ENCODE measurements at regions not wholly inside any gene's neighbourhood (a gene's known extent, or its start where the extent isn't known, plus 50 kb on each side); places are given as distances from the start of the nearest gene placed in this dataset.
A peak's percentile ranks its signal among the peaks of the same experiment; 100 is the strongest.

DNA sequence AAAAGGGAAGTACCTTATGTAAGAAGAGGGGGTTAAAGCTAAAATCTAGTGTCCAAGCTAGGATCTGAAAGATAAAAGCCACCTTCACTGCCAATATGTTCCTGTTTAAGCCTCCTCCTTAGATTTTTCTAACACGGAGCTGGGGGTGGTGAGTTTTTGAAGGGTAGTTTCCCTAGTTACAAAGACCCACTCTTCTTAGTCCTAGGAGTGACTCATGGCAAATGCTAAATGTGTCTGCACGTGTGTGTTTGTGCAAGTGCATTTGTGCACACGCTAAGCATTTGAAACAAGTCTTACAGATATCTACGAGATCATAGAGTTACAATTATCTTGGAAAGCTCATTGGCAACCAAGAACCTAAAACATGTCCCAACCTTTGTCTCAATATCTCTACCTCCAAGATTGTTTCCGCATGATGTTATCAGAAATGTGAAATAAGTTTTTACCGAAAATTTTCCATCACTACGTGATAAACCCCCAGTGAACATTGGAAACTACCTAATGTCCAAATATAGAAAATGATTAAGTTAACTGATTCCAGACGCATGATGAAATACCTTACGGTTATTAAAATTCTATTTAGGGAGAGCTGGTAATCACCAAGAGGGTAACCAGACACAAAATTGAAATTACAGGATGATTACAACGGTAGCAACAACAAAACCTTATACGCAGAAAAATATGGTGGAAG lies 78.0 kb upstream of the HRH2 start:
- DNase-seq (ENCODE audit: low read depth) = no peak

DNA sequence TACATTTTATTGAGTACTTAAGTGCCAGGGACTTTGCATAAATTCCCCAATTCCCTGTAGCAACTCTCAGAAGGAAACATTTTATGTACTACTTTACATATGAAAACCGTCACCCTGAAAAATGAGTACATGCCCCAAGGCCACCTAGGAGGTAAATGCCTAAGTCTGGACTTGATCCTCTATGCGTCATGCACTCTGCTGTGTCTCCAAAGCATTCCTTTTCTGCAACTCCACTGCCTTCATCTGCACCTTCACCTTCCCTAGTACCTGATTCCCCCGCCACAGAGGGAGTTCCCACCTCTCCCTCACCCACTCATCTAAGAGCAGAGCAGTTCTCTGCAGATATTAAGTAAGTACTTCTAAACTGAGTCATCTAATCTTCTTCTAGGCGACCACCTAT lies 75.2 kb upstream of the HRH2 start:
- DNase-seq (ENCODE audit: low read depth) = no peak

DNA sequence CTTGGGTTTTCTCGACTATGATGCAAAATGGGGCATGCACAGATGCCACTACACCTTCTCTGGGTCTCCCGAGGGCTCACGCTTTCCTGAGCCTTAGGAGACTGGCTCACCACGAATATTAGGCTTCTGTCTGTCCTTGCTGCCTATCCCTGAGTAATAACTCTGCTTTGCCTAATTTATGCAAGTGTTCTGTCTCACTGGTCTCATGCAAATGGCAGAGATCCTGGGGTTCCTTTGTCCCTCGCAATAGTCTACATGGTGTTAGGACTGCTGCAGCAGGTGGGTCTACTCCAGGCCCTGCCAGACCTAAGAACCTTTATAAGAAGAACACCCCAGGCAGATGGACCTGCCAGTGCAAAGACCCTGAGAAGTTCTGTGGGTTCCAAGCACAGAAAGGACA lies 72.3 kb upstream of the HRH2 start:
- DNase-seq (ENCODE audit: low read depth) = no peak

DNA sequence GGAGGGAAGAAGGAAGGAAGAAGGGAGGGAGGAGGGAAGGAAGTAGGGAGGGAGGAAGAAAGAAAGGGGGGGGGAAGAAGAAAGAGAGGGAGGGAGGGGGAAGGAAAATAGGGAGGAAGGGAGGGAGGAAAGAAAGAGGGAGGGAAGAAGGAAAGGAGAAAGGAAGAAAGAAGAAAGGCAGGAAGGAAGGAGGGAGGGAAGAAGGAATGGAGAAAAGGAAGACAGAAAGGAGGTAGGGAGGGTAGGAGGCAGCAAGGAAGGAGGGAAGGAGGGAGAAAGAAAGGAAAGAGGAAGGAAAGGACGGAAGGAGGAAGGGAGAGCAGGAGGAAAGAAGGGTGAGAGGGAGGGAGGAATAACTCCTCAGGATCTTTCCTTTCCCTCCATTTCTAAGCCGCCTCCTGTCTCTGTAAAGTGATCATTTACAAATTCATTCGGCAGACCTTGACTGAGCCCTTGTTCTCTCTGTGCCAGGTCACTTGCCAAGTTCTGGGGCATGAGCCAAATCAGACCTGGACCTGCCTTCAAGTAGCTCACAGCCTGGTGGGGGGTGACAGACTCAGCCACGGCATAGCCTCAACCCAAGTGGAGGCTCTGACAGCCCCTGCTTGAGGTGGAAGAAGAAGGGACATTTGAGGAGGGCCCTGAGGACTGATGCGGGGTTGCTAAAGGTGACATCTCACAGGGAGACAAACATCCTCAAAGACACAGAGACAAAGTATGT lies 69.0 kb upstream of the HRH2 start:
- no peak for DNase-seq (ENCODE audit: low read depth)

DNA sequence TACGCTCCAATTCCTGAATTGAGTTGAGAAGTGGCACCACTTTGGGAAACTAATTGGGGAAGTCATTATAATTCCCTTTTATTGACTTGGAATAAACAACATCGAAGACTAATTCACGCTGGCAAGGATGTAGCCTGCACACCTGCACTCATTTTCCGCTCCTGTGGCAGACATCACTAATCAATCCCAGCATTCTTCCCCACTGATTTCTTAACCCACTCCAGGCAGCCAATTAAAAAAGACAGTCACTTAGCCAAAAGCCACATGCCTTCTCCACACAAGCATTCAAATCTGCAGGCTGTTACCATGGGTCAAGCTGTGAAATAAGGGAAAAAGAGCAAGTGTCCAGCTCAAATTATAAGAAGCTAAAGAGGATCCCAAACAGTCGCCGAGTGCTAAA lies 68.2 kb upstream of the HRH2 start:
- no peak for DNase-seq (ENCODE audit: low read depth)

DNA sequence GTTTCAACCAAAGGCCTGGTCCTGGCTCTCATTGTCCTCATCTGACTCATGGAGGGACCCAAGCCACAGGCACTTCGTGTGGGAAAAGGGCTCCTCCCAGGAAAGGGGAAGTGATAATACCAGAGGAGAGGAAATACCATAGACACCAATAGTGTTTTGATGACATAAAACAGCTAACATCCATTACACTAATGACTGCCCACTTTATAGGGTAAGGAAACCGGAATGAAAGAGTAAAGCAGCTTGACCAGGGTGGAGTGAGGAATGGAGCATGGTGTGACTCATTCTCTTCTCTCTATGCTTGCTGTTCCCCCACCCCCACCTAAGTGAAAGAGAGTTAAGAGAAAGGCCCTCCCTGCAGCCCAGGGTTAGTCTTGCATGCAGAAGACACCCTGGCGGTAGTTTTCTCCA lies 67.4 kb upstream of the HRH2 start:
- peak; percentile 98 for DNase-seq (ENCODE audit: low read depth)

DNA sequence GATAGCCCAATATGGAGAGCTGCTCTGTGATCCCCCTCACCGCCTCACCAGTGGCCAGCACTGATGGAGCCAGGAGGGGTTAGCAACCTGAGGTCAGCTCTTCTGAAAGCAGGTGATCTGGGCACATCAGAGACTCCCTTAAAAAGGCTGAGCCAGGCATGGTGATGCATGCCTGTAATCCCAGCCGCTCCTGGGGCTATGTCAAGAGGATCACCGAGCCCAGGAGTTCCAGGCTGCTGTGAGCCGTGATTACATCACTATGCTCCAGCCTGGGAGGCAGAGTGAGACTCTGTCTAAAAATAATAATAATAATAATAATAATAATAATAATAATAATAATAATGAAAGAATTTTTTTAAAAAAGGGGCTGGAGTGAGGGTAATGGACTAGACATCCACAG lies 66.6 kb upstream of the HRH2 start:
- DNase-seq (ENCODE audit: low read depth) = no peak

DNA sequence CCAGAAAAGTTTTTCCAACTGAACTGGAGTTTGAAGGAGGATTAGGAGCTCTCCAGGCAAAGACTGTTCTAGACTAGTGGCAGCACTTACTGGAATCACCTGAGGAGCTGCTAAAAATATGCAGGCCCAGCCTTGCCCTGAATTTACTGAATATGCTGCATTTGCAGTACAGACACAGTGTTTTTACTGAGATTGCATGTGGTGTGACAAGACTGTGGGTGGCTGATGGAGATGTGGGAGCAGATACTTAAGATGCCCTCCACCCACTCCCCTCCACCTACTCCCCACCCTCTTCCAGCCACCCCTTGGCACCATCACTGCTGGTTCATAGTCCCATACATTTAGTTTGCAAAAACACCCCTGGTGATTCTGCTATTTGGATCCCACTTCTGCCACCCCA lies 64.1 kb upstream of the HRH2 start:
- no peak for DNase-seq (ENCODE audit: low read depth)

DNA sequence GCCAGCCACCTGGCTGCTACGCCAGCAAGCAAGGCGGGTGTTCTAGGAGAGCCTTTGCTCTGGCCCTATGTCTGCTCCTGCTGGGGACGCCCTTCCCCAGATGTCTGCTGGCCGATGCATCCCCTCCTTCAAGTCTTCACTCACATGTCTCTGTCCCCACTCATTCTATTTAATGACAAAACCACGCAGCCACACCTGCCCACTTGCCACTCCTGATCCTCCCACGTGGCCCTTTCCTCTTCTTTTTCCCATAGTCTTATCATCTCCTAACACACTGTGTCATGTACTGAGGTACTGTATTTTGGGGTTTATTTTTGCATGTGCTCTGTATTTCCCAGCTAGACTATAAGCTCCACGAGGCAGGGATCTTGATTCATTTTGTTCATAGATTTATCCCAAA lies 62.0 kb upstream of the HRH2 start:
- no peak for DNase-seq (ENCODE audit: low read depth)

DNA sequence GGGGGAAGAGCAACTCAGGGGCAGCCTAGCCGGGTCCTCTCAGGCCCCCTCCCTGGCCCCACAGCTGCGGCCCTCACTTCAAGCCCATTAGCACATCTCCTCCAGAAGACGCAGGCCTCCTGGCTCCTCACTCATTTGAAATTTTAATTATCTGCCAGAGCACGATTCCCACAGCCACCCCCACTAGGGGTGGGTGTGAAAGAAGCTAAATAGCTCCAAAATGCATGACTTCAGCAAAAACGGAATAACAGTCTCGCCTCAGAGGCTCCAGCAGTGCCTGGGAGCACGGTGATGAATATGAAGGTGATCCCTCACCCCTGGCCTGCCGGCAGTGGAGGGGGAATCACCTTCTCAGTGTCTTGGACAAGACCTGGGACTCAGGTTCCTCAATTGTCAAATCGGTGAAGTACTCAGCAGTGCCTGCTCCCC lies 61.1 kb upstream of the HRH2 start:
- no peak for DNase-seq (ENCODE audit: low read depth)

DNA sequence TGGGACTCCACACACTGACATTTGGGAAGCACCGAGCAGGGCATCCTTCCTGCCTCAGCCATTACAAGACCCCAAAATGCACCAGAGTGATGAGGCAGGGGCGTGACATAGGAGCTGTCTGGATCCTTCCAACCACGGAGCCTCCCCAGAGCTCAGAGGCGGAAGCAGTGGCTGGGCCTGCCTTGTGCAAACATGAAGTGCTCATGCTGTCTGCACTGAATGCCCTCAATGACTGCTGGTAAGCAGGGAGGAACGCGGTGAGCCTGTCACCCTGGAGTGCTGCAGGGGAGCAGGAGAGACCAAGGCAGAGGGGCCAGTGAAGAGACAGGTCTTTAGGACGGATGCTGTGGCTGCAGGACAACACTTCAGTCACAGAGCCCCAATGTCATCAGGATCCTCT lies 60.2 kb upstream of the HRH2 start:
- no peak for DNase-seq (ENCODE audit: low read depth)

DNA sequence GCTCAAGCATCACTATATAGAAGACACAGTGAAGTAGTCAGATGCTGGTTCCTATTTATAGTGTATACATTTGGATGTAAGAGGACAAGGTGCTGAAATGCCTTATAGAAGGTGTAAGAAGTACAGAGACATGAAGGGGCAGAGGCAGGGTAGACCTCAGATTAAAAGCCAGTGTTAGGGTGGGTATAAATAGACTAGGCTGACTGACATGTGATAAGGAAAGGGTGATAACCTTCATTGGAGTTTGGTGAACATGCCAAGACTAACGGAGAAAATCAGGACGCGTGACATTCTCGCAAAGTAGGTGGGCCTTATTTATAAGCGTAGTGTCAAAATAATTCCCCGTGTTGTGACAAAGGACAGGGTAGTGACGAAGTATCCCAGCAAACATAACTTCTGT lies 59.1 kb upstream of the HRH2 start:
- no peak for DNase-seq (ENCODE audit: low read depth)

DNA sequence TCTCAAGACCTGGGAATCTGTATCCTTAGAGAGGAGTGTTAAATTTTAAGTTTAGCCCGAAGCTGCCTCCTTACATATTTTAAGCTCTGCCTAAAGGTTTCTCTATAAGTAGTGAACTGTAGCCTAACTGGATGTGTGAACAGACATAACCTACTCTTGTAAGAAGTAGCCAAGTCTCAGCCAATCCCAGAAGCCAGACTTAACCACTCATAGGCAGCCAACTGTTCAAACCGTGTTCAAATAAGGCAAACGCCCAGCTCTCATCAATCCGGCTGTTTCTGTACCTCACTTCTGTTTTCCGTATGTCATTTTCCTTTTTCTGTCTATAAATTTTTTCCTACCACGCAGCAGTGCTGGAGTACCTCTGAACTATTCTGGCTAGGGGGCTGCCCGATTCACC lies 58.7 kb upstream of the HRH2 start:
- DNase-seq (ENCODE audit: low read depth) = no peak

DNA sequence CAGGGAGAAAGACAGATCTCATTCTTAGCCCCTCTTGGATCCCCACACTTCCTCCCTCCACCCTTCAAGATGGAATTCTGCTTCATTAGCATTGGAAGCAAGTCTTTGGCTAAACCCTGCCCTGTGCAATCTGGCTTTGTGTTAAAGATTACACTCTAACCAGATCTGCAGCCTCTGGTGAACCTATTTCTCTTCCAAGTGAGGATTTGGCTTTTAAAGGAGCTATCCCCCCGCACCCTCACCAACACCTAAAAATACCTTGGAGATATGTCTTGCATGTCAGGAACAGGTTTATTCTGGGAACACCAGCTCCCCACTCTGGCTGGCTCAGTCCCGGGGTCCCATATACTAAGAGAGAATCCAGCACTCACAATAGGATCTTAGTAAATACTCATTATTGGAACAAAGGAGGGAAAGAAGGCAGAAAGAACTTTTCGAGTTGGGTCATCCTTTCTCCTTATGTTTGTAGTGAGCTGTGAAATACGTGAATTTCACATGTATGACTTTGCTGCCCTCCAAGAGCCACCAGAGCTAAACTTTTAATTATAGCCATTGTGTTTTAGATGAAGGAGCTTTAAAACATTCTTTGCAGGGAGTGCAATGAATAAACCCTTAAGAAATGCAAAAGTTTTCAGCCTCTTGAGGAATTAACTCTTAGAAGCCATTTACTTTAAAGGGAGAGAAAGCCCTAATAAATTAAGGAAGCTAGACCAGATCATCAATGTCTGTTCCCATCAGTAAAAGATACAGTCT lies 53.7 kb upstream of the HRH2 start:
- DNase-seq (ENCODE audit: low read depth) = no peak

DNA sequence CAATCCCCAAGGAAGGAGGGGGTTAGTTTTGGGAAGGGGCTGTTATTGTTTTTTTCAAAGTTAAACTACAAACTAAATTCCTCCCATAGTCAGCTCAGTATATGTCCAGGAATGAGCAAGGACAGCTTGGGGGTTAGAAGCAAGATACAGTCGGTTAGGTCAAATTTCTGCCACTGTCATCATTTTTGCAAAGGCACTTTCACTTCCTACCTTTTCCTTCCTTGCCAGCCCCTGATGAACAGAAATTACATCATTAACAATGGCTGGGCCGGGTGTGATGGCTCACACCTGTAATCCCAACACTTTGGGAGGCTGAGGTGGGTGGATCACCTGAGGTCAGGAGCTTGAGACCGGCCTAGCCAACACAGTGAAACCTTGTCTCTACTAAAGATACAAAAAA lies 51.5 kb upstream of the HRH2 start:
- DNase-seq (ENCODE audit: low read depth) = no peak

Measured in HT1080 (cell line).